ENCODE measurements at regions not wholly inside any gene's neighbourhood (a gene's known extent, or its start where the extent isn't known, plus 50 kb on each side); places are given as distances from the start of the nearest gene placed in this dataset.

- TF ChIP-seq HDAC6 (IDR thresholded peaks at IDR 0.05; ENCODE audit: low read depth, low read length), result no peak
Observed at GRCh38 chr12:60468546-60468945, 872.7 kb downstream of the SLC16A7 start (continued).

- TF ChIP-seq SP1 (IDR thresholded peaks at IDR 0.05; ENCODE audit: low read depth, low read length) (no peak), POU5F1 (IDR thresholded peaks at IDR 0.05; ENCODE audit: low read depth, low read length) (peak; percentile 36; the same call in 1 of the 2 replicates)
- H3K9ac ChIP-seq (replicated peaks in 1 of 4; ENCODE audit: extremely low read depth in 1 of 4, low read depth in 3 of 4, low read length in 3 of 4), result no peak overlapping the region
- H3K4me3 ChIP-seq (ENCODE audit: extremely low read depth in 1 of 4, insufficient read depth in 2 of 4, low read depth in 3 of 4, low read length in 4 of 4), result no peak overlapping the region; a peak in 1 of 8 replicates
- no peaks in the 10 kb centered on the region for H3K27me3 ChIP-seq (replicated peaks in 1 of 4; ENCODE audit: control insufficient read depth in 3 of 4, extremely low read depth in 1 of 4, insufficient read depth in 3 of 4, low read length in 3 of 4)
- no peaks in the 10 kb centered on the region for H3K36me3 ChIP-seq (ENCODE audit: control insufficient read depth in 2 of 4, insufficient read depth in 4 of 4, low read length in 3 of 4)
- no peaks in the 10 kb centered on the region for H3K9me3 ChIP-seq (ENCODE audit: insufficient read depth in 2 of 2, low read depth in 1 of 2, low read length in 1 of 2)
- no peak overlapping the region for H4K5ac ChIP-seq (ENCODE audit: insufficient read length, low read depth, low read length)
- ChIA-PET POLR2A (ENCODE audit: partially characterized antibody) (no interaction called here), CTCF (ENCODE audit: partially characterized antibody) (no interaction called here)
- no peak overlapping the region for H3K27ac ChIP-seq (ENCODE audit: low read depth, low read length)
- H3K23ac ChIP-seq (ENCODE audit: insufficient read length), result no peak overlapping the region
- no peak overlapping the region for H3K18ac ChIP-seq (ENCODE audit: extremely low read depth, low read length)
- 74% methylated on average over 3 of the region's 3 CpGs; no CpG with 5 or more reads in 1 of the 2 experiments for WGBS, 2 experiments (ENCODE audit: extremely low coverage in 1 of 2, insufficient coverage in 1 of 2, insufficient read length in 1 of 2, insufficient replicate concordance in 2 of 2, low coverage in 1 of 2, low lambda C conversion rate in 2 of 2, missing lambda C conversion rate in 1 of 2)
- H4K91ac ChIP-seq (replicated peaks; ENCODE audit: insufficient read length, low read length), result no peak overlapping the region
- H2BK12ac ChIP-seq (ENCODE audit: low read depth, low read length), result no peak overlapping the region
- peak overlapping the region in 1 of 2 experiments; percentile 3; a peak in 1 of 4 replicates for H3K4me2 ChIP-seq (ENCODE audit: insufficient read depth in 1 of 2, low read depth in 2 of 2, low read length in 2 of 2)
- FAIRE-seq (peak; percentile 36), DNase-seq (ENCODE audit: low read depth in 1 of 2, low spot score in 2 of 2) (no peak)
- no peak overlapping the region for H2BK120ac ChIP-seq (replicated peaks; ENCODE audit: low read depth, low read length)
- no peaks in the 10 kb centered on the region for H4K20me1 ChIP-seq (replicated peaks in 1 of 2; ENCODE audit: control insufficient read depth in 1 of 2, insufficient read depth in 2 of 2, low read length in 2 of 2)
- no peak overlapping the region for H3K4ac ChIP-seq (replicated peaks; ENCODE audit: insufficient read length, low read depth, low read length)
- no peak overlapping the region for H2BK5ac ChIP-seq (ENCODE audit: low read depth, low read length)
- no peak overlapping the region for H4K8ac ChIP-seq (ENCODE audit: extremely low read depth, insufficient read depth, low read length)
- no peak overlapping the region for H3K14ac ChIP-seq (ENCODE audit: insufficient read length)
- peaks cover 0 to 8% (median under 1%) of the 10 kb centered on the region in 4 experiments; a peak in 2 of 7 replicates for H3K4me1 ChIP-seq (replicated peaks in 1 of 4; ENCODE audit: control insufficient read depth in 3 of 4, insufficient read depth in 4 of 4, low read length in 3 of 4)
- no peak overlapping the region for H3K56ac ChIP-seq (replicated peaks; ENCODE audit: insufficient read length, low read depth, low read length)
- H3K79me2 ChIP-seq (ENCODE audit: control insufficient read depth in 1 of 2, insufficient read depth in 2 of 2, low read length in 2 of 2), result no peaks in the 10 kb centered on the region
- H2AK5ac ChIP-seq (ENCODE audit: low read depth, low read length), result no peak overlapping the region
- no peak overlapping the region for H2BK20ac ChIP-seq (ENCODE audit: low read length)
- H3K79me1 ChIP-seq (ENCODE audit: low read depth, low read length), result no peaks in the 10 kb centered on the region
- H2AFZ ChIP-seq (ENCODE audit: low read length), result no peak overlapping the region
- no peak overlapping the region for H2BK15ac ChIP-seq (ENCODE audit: low read length)
- no peaks in the 10 kb centered on the region for H3K23me2 ChIP-seq (ENCODE audit: low read depth, low read length)
Observed at GRCh38 chr12:60475825-60476224, 880.0 kb downstream of the SLC16A7 start.
